Liver (tissue), 3 donors: ENCODE measurements at regions not wholly inside any gene's neighbourhood (a gene's known extent, or its start where the extent isn't known, plus 50 kb on each side); places are given as distances from the start of the nearest gene placed in this dataset.

Source experiments
- EGR1 ChIP-seq, 2 donors: IDR thresholded peaks; 2 replicates each; pipeline ENCODE4 v1.6.1; 2016 to 2018; ENCODE audit warnings: antibody characterized with exemption in 2 of 2, low read depth in 2 of 2
- FOXA1 ChIP-seq: IDR thresholded peaks from 2 replicates; pipeline ENCODE4 v1.6.1; 2016; ENCODE audit warnings: antibody characterized with exemption
- GABPA ChIP-seq, 2 donors: IDR thresholded peaks in 1 of 2; conservative IDR thresholded peaks in 1 of 2; 2 replicates each; pipeline ENCODE4 v1.6.1; 2016; ENCODE audit warnings: antibody characterized with exemption in 2 of 2, mild to moderate bottlenecking in 1 of 2, moderate library complexity in 1 of 2
- JUND ChIP-seq, 2 donors: IDR thresholded peaks; 2 replicates each; pipeline ENCODE4 v1.6.1; 2016; ENCODE audit warnings: antibody characterized with exemption in 2 of 2
- RAD21 ChIP-seq, 2 donors: IDR thresholded peaks; 2 replicates each; pipeline ENCODE4 v1.6.1; 2016; ENCODE audit warnings: antibody characterized with exemption in 2 of 2, mild to moderate bottlenecking in 2 of 2
- SP1 ChIP-seq: IDR thresholded peaks from 2 replicates; pipeline ENCODE4 v1.6.1; 2018; ENCODE audit warnings: antibody characterized with exemption, mild to moderate bottlenecking
- TAF1 ChIP-seq: conservative IDR thresholded peaks from 2 replicates; pipeline ENCODE4 v1.6.1; 2016; ENCODE audit warnings: antibody characterized with exemption, mild to moderate bottlenecking
- YY1 ChIP-seq: IDR thresholded peaks from 2 replicates; pipeline ENCODE4 v1.6.1; 2016; ENCODE audit warnings: antibody characterized with exemption, mild to moderate bottlenecking
- TF ChIP-seq, protein P1 (sequence below): fragments of 150-350 bp; IDR thresholded peaks from 2 replicates; pipeline ENCODE4 v1.5.1; 2017; ENCODE audit warnings: improper control_type of control experiment, low read depth, low read length; ENCODE audit not compliant: missing input control
- TF ChIP-seq, protein P2 (sequence below): IDR thresholded peaks from 2 replicates; pipeline ENCODE4 v1.6.1; 2016; ENCODE audit warnings: antibody characterized with exemption
- TF ChIP-seq, protein P3 (sequence below): IDR thresholded peaks from 2 replicates; pipeline ENCODE4 v1.6.1; 2016; ENCODE audit warnings: antibody characterized with exemption, mild to moderate bottlenecking
- TF ChIP-seq, protein P4 (sequence below): IDR thresholded peaks from 2 replicates; pipeline ENCODE4 v1.6.1; 2016; ENCODE audit warnings: antibody characterized with exemption
- TF ChIP-seq, protein P5 (sequence below): IDR thresholded peaks from 2 replicates; pipeline ENCODE4 v1.6.1; 2016; ENCODE audit warnings: antibody characterized with exemption
- donor health status: healthy.
- donor health status: healthy.

DNA sequence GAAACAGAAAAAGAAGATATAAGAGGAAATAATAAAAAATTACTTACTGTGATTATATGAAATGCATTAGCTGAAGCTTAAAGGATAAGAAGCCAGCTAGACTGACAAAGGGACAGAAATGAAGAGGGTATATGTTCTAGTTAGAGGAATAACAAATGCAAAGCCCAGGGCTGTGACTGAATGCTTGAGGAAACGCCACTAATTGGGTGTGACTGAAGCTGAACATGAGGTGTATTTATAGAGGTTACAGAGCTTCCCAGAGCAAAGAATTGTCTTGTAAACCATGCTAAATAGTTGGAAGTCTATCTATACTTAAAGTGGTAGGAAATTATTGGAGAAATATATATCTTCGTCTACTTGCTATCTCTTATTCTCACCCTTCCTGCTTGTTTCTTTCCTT lies 77.7 kb upstream of the PLPPR5 start:
- TF ChIP-seq, protein P1, sequence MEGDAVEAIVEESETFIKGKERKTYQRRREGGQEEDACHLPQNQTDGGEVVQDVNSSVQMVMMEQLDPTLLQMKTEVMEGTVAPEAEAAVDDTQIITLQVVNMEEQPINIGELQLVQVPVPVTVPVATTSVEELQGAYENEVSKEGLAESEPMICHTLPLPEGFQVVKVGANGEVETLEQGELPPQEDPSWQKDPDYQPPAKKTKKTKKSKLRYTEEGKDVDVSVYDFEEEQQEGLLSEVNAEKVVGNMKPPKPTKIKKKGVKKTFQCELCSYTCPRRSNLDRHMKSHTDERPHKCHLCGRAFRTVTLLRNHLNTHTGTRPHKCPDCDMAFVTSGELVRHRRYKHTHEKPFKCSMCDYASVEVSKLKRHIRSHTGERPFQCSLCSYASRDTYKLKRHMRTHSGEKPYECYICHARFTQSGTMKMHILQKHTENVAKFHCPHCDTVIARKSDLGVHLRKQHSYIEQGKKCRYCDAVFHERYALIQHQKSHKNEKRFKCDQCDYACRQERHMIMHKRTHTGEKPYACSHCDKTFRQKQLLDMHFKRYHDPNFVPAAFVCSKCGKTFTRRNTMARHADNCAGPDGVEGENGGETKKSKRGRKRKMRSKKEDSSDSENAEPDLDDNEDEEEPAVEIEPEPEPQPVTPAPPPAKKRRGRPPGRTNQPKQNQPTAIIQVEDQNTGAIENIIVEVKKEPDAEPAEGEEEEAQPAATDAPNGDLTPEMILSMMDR = no peak
- TF ChIP-seq, protein P2, sequence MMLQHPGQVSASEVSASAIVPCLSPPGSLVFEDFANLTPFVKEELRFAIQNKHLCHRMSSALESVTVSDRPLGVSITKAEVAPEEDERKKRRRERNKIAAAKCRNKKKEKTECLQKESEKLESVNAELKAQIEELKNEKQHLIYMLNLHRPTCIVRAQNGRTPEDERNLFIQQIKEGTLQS = no peak
- TF ChIP-seq RAD21 (IDR thresholded peaks at IDR 0.05) = no peak
- TF ChIP-seq SP1 = no peak
- TF ChIP-seq JUND (IDR thresholded peaks at IDR 0.05) = no peak
- TF ChIP-seq FOXA1 = no peak
- TF ChIP-seq, protein P3, sequence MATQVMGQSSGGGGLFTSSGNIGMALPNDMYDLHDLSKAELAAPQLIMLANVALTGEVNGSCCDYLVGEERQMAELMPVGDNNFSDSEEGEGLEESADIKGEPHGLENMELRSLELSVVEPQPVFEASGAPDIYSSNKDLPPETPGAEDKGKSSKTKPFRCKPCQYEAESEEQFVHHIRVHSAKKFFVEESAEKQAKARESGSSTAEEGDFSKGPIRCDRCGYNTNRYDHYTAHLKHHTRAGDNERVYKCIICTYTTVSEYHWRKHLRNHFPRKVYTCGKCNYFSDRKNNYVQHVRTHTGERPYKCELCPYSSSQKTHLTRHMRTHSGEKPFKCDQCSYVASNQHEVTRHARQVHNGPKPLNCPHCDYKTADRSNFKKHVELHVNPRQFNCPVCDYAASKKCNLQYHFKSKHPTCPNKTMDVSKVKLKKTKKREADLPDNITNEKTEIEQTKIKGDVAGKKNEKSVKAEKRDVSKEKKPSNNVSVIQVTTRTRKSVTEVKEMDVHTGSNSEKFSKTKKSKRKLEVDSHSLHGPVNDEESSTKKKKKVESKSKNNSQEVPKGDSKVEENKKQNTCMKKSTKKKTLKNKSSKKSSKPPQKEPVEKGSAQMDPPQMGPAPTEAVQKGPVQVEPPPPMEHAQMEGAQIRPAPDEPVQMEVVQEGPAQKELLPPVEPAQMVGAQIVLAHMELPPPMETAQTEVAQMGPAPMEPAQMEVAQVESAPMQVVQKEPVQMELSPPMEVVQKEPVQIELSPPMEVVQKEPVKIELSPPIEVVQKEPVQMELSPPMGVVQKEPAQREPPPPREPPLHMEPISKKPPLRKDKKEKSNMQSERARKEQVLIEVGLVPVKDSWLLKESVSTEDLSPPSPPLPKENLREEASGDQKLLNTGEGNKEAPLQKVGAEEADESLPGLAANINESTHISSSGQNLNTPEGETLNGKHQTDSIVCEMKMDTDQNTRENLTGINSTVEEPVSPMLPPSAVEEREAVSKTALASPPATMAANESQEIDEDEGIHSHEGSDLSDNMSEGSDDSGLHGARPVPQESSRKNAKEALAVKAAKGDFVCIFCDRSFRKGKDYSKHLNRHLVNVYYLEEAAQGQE = no peak
- TF ChIP-seq, protein P4, sequence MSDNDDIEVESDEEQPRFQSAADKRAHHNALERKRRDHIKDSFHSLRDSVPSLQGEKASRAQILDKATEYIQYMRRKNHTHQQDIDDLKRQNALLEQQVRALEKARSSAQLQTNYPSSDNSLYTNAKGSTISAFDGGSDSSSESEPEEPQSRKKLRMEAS = no peak
- no peak for TF ChIP-seq EGR1 (IDR thresholded peaks at IDR 0.05; ENCODE audit: low read depth in 2 of 2)
- no peak for TF ChIP-seq GABPA (IDR thresholded peaks at IDR 0.05 in 1 of 2, conservative IDR thresholded peaks at IDR 0.05 in 1 of 2)
- no peak for TF ChIP-seq YY1
- no peak for TF ChIP-seq TAF1
- TF ChIP-seq, protein P5, sequence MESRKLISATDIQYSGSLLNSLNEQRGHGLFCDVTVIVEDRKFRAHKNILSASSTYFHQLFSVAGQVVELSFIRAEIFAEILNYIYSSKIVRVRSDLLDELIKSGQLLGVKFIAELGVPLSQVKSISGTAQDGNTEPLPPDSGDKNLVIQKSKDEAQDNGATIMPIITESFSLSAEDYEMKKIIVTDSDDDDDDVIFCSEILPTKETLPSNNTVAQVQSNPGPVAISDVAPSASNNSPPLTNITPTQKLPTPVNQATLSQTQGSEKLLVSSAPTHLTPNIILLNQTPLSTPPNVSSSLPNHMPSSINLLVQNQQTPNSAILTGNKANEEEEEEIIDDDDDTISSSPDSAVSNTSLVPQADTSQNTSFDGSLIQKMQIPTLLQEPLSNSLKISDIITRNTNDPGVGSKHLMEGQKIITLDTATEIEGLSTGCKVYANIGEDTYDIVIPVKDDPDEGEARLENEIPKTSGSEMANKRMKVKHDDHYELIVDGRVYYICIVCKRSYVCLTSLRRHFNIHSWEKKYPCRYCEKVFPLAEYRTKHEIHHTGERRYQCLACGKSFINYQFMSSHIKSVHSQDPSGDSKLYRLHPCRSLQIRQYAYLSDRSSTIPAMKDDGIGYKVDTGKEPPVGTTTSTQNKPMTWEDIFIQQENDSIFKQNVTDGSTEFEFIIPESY = no peak
